Nephron (organoid): ENCODE measurements at regions not wholly inside any gene's neighbourhood (a gene's known extent, or its start where the extent isn't known, plus 50 kb on each side); places are given as distances from the start of the nearest gene placed in this dataset.
"Not testable (repeated sequence)": the region's sequence is repeated elsewhere in the genome, so short reads cannot be mapped to it uniquely, and the experiment has no call there.

ENCODE experiments used
- H3K27ac Mint-ChIP-seq, 3 experiments: 2 replicates each; pipeline ENCODE4 v1.8.0; 2020; ENCODE audit warnings: mixed read lengths in 3 of 3, mild to moderate bottlenecking in 2 of 3, moderate library complexity in 1 of 3
- H3K27me3 Mint-ChIP-seq: 2 replicates; pipeline ENCODE4 v1.8.0; 2021; ENCODE audit warnings: low read depth, mild to moderate bottlenecking, moderate library complexity, mixed read lengths
- H3K36me3 Mint-ChIP-seq: 2 replicates; pipeline ENCODE4 v1.8.0; 2020; ENCODE audit warnings: low read depth, mixed read lengths
- H3K4me1 Mint-ChIP-seq: 2 replicates; pipeline ENCODE4 v1.8.0; 2020; ENCODE audit warnings: mixed read lengths
- H3K4me3 Mint-ChIP-seq, 3 experiments: 2 replicates each; pipeline ENCODE4 v1.8.0; 2020; ENCODE audit warnings: mild to moderate bottlenecking in 3 of 3, mixed read lengths in 3 of 3, moderate library complexity in 2 of 3
- H3K9me3 Mint-ChIP-seq: 2 replicates; pipeline ENCODE4 v1.8.0; 2020; ENCODE audit warnings: mixed read lengths

GRCh38 chr6:57986584-57986983, 669.2 kb downstream of the PRIM2 start:
- not testable (repeated sequence) for H3K36me3 Mint-ChIP-seq, H3K27ac Mint-ChIP-seq
- peaks cover 22% of the 10 kb centered on the region for H3K4me1 Mint-ChIP-seq

GRCh38 chr6:57989520-57990080, 672.2 kb downstream of the PRIM2 start:
- H3K4me1 Mint-ChIP-seq, H3K9me3 Mint-ChIP-seq, H3K27ac Mint-ChIP-seq: not testable (repeated sequence)

More at GRCh38 chr6:57986584-57986983, 669.2 kb downstream of the PRIM2 start:
- not testable (repeated sequence) for H3K9me3 Mint-ChIP-seq, H3K27me3 Mint-ChIP-seq, H3K4me3 Mint-ChIP-seq

DNA sequence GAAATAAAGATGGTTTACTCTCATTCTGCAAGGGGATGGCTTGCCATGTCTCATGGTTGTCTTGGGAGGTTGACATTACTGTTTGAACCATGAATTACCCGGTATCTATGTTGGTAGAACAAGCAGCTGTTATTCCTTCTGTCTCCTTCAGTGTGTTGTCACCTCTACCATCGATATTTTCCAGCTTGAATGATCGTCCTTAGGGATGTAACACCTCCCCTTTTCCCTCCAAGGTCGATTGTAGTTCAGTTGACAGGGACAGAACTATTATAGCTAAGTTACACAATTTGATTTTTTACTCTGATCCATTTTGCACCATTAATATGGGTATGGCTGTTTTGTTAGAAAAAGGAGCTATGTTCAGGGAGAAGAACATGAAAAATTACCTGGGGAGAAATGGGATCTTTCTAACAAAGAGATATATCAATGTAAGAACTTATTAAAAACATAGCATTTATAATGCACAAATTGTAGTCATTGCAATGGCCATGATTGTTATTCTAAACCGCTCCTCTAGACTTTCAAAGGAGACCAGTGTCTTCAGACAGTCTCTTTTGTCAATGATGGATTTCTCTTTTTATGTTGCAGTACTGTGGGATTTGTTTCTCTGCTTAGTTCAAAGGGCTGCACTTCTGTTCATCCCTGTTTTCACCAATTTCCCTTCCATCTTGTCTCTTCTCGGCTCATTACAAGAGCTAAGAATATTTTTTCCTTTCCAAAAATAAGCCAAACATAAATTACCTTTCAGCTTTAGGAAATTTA, 681.6 kb downstream of the PRIM2 start:
- not testable (repeated sequence) for H3K27ac Mint-ChIP-seq, H3K36me3 Mint-ChIP-seq, H3K4me1 Mint-ChIP-seq, H3K4me3 Mint-ChIP-seq, H3K27me3 Mint-ChIP-seq
- H3K9me3 Mint-ChIP-seq, result peaks cover 20% of the 10 kb centered on the region

More at GRCh38 chr6:57989520-57990080, 672.2 kb downstream of the PRIM2 start:
- H3K4me3 Mint-ChIP-seq, H3K27me3 Mint-ChIP-seq, H3K36me3 Mint-ChIP-seq: not testable (repeated sequence)

DNA sequence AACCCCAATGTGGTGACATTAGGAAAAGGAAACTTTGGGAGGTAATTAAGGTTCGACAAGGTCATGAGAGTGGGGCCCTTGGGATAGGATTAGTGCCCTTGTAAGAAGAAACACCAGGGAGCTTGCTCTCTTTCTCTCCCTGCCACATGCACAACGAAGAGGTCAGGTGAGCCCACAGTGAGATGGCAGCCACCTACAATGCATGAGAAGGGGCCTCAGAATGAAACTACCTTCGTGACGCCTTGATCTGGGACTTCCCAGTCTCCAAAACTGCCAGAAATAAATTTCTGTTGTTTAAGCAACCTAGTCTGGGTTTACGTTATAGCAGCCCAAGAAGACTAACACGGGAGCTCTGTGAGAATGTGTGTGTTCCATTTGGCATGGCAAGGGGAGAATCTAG, 682.8 kb downstream of the PRIM2 start:
- not testable (repeated sequence) for H3K27ac Mint-ChIP-seq, H3K36me3 Mint-ChIP-seq, H3K27me3 Mint-ChIP-seq, H3K4me1 Mint-ChIP-seq, H3K4me3 Mint-ChIP-seq
- H3K9me3 Mint-ChIP-seq, result peaks cover 23% of the 10 kb centered on the region

GRCh38 chr6:58003417-58004167, 686.2 kb downstream of the PRIM2 start:
- not testable (repeated sequence) for H3K27ac Mint-ChIP-seq, H3K4me1 Mint-ChIP-seq, H3K4me3 Mint-ChIP-seq, H3K27me3 Mint-ChIP-seq, H3K36me3 Mint-ChIP-seq
- H3K9me3 Mint-ChIP-seq, result peaks cover 28% of the 10 kb centered on the region

DNA sequence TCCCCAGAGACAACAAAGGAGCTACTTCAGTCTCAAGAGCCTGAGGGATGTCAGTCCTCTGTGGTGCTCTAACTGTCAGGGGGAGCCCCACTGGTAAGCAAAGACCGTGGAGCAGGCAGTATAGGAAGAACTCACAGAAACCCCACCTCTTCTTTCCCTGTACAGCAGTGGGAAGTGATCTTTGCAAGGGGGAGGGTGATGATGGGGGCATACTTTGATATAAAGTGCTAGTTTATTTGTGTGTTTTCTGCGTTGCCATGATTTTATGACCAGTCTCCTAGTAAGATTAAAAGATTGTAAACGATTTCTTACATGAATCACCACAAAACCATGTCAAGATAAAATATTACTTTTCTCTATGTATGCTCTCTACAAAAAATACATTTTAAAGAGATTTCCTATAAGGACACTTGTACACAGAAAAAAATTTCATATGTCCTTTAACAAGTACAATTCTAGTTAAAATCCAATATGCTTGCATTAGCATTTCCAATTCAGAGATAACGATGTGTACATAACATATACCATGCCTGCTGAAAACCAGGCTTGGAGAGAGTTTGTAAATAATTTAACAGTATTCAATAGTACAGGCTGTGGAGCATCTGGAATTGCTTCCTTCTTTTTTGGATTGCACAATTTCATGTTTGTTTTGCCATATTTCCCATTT, 690.0 kb downstream of the PRIM2 start:
- not testable (repeated sequence) for H3K27me3 Mint-ChIP-seq, H3K4me1 Mint-ChIP-seq, H3K36me3 Mint-ChIP-seq, H3K4me3 Mint-ChIP-seq, H3K27ac Mint-ChIP-seq
- peaks cover 19% of the 10 kb centered on the region for H3K9me3 Mint-ChIP-seq

- not testable (repeated sequence) for H3K27ac Mint-ChIP-seq, H3K4me1 Mint-ChIP-seq, H3K36me3 Mint-ChIP-seq
These were observed 690.5 kb downstream of the PRIM2 start for GRCh38 chr6:58008001-58008335.

DNA sequence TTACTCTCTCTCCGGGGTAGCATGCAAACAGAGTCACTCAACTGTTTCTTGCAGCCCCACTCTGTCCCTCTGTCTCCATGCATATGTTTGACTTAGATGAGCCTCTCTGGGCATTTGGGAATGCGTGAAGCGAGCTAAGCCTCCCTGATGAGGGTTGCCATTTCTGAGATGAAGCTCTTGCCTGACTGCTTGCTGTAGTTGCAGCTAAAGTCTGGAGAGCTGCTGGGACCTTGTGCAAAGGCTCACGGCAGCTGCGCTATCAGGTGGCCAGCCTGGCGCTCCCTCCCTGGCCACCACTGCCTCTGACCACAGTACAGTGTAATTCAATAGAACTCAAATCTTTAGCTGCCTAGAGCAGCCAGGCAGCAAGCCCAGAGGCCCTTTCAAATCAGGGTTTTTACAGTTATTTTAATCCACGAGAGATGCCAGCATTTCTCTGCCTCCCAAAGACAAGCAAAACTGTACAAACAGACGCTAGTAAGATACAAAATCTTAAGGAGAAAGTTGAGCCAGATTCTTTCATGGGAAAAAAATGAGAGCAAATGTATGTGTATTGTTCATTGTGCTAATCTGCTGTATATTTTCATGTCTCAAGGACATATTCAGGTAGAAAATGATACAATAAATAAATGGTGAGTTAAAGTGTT, 694.6 kb downstream of the PRIM2 start:
- H3K27ac Mint-ChIP-seq, H3K4me3 Mint-ChIP-seq, H3K4me1 Mint-ChIP-seq, H3K36me3 Mint-ChIP-seq, H3K27me3 Mint-ChIP-seq: not testable (repeated sequence)
- peaks cover 16% of the 10 kb centered on the region for H3K9me3 Mint-ChIP-seq

More at GRCh38 chr6:58008001-58008335, 690.5 kb downstream of the PRIM2 start:
- H3K4me3 Mint-ChIP-seq, H3K27me3 Mint-ChIP-seq: not testable (repeated sequence)
- H3K9me3 Mint-ChIP-seq, result peaks cover 19% of the 10 kb centered on the region

DNA sequence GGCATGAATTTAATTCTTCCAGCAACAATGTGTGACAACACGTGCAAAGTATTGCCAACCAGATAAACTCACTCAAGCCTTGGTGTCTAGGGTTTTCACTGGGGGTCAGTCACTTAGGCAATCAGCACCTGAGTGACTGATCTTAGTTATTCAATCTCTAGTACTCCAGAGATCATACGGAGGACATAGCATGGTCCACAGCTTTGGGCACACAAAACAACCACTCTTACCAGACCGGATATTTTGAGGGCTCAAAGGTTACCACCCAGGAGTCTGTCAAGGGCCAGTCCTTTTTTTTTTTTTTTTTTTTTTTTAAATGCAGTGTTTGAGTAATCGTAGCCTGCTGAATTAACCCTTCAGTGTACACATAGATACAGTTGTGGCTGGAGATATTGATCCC, 699.2 kb downstream of the PRIM2 start:
- not testable (repeated sequence) for H3K36me3 Mint-ChIP-seq, H3K27ac Mint-ChIP-seq, H3K27me3 Mint-ChIP-seq, H3K4me1 Mint-ChIP-seq, H3K4me3 Mint-ChIP-seq
- peaks cover 10% of the 10 kb centered on the region for H3K9me3 Mint-ChIP-seq

DNA sequence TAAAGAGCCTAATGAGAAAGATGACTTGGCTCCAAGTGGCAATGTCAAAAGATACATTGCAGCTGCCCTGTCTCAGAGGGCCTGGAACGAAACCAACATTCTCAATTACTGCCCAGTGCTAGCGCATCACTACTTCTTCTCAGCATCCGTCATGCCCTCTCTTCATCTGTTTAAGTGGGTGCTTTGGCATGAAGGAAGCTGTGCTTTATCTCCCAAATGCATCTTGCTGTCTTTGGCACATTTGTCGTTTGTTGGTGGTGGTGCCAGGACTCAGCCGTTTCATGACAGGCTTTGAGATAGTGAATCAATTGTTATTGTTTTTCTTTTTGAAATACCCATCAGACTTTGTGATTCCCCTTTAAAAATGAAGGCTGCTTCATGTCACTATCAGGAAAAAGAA, 710.8 kb downstream of the PRIM2 start:
- not testable (repeated sequence) for H3K4me1 Mint-ChIP-seq, H3K27ac Mint-ChIP-seq, H3K36me3 Mint-ChIP-seq, H3K27me3 Mint-ChIP-seq, H3K4me3 Mint-ChIP-seq
- H3K9me3 Mint-ChIP-seq, result peaks cover 17% of the 10 kb centered on the region

DNA sequence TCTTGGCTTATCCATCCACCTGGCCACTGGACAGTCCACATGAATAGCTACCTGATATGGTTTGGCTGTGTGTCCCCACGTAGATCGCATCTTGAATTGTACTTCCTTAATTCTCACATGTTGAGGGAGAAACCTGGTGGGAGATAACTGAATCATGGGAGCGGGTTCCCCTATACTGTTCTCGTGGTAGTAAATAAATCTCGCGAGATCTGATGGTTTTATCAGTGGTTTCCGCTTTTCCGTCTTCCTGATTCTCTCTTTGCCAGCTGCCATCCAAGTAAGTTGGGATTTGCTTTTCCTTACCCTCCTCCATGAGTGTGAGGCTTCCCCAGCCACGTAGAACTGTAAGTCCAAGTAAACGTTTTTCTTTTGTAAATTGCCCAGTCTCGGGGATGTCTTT, 720.8 kb downstream of the PRIM2 start:
- H3K36me3 Mint-ChIP-seq, H3K27me3 Mint-ChIP-seq, H3K4me3 Mint-ChIP-seq, H3K4me1 Mint-ChIP-seq, H3K27ac Mint-ChIP-seq, H3K9me3 Mint-ChIP-seq: not testable (repeated sequence)

- H3K4me3 Mint-ChIP-seq, H3K9me3 Mint-ChIP-seq, H3K4me1 Mint-ChIP-seq, H3K27me3 Mint-ChIP-seq, H3K36me3 Mint-ChIP-seq, H3K27ac Mint-ChIP-seq: not testable (repeated sequence)
These were observed 729.2 kb downstream of the PRIM2 start for GRCh38 chr6:58046584-58046983.

- H3K4me3 Mint-ChIP-seq, H3K4me1 Mint-ChIP-seq, H3K36me3 Mint-ChIP-seq, H3K9me3 Mint-ChIP-seq, H3K27me3 Mint-ChIP-seq, H3K27ac Mint-ChIP-seq: not testable (repeated sequence)
These were observed 730.0 kb downstream of the PRIM2 start for GRCh38 chr6:58047389-58047788.

DNA sequence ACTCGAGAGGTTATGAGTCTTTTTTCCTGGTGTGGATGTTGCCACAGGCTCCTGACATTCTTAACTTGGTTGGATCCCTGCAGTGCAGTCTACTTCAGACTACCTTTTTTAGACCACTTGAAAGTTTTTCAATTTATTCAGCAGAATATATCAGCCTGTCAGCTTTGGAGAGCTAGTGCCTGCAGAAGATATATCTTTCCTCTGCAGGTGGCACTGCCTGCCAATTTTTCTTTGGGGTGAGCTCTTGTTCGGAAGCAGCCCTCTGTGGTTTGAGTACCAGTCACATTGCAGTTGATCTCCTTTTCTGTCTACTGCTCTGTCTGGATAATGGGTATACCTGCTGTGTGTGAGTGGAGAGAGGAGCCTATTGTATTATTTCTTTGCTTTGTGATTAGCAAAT, 730.4 kb downstream of the PRIM2 start:
- H3K4me1 Mint-ChIP-seq, H3K36me3 Mint-ChIP-seq, H3K27ac Mint-ChIP-seq, H3K27me3 Mint-ChIP-seq, H3K4me3 Mint-ChIP-seq, H3K9me3 Mint-ChIP-seq: not testable (repeated sequence)
